Stomach (tissue), 8 donors: ENCODE measurements at regions not wholly inside any gene's neighbourhood (a gene's known extent, or its start where the extent isn't known, plus 50 kb on each side); places are given as distances from the start of the nearest gene placed in this dataset.

Experiments used
- DNase-seq, 2 donors: peaks; one replicate each; pipeline versions ENCODE4 v3.0.0 to v3.0.0-alpha.2; 2013 to 2019
- H3K27ac ChIP-seq, 5 donors: fragments of 200-600 bp in 4 of 5; sonication (generic) in 4 of 5; one replicate each; pipeline ENCODE4 v1.5.1; 2013 to 2019; ENCODE audit warnings: mild to moderate bottlenecking in 1 of 5, moderate library complexity in 1 of 5
- H3K27me3 ChIP-seq, 3 donors: fragments of 200-600 bp; sonication (generic); one replicate each; pipeline ENCODE4 v1.5.1; 2017 to 2019; ENCODE audit warnings: mixed run types in 1 of 3
- H3K36me3 ChIP-seq, 4 donors: fragments of 200-600 bp; sonication (generic); 1 replicate in 3 of 4; 2 replicates in 1 of 4; pipeline ENCODE4 v1.5.1; 2016 to 2019
- H3K4me1 ChIP-seq, 4 donors: fragments of 200-600 bp; sonication (generic); one replicate each; pipeline ENCODE4 v1.5.1; 2016 to 2019
- H3K4me3 ChIP-seq, 4 donors: fragments of 200-600 bp; sonication (generic) in 3 of 4; one replicate each; pipeline ENCODE4 v1.5.1; 2016 to 2019; ENCODE audit warnings: mild to moderate bottlenecking in 1 of 4
- H3K9me3 ChIP-seq, 4 donors: fragments of 200-600 bp; sonication (generic); one replicate each; pipeline ENCODE4 v1.5.1; 2016 to 2019
- CTCF ChIP-seq, 7 experiments: fragments of 450-650 bp in 4 of 7; fragments of 200-600 bp in 3 of 7; sonication (generic) in 3 of 7; IDR thresholded peaks; one replicate each; pipeline ENCODE4 v1.5.1; 2016 to 2019; ENCODE audit warnings: antibody characterized with exemption in 7 of 7, control low read depth in 2 of 7, mild to moderate bottlenecking in 1 of 7
- EP300 ChIP-seq: sonication (generic); formaldehyde crosslinking; IDR thresholded peaks from one replicate; pipeline ENCODE4 v1.6.1; 2017; ENCODE audit warnings: antibody characterized with exemption
- POLR2A ChIP-seq, 4 donors: fragments of 450-650 bp; IDR thresholded peaks; one replicate each; pipeline ENCODE4 v1.6.1; 2016; ENCODE audit warnings: antibody characterized with exemption in 4 of 4, control low read depth in 2 of 4, mild to moderate bottlenecking in 1 of 4, moderate library complexity in 1 of 4
- POLR2AphosphoS5 ChIP-seq, 3 donors: sonication (generic); formaldehyde crosslinking; IDR thresholded peaks; one replicate each; pipeline ENCODE4 v1.6.1; 2016; ENCODE audit warnings: antibody characterized with exemption in 3 of 3
- WGBS, 5 donors: extraction: QIAGEN DNeasy Blood & Tissue Kit in 3 of 5; methylation state at CpG; one replicate each; pipeline versions ENCODE4 v1.1.5 to v1.1.7; 2013 to 2018; 5-methylcytosine and 5-hydroxymethylcytosine counted together
- intact Hi-C: fragments of 100-400 bp; cut with DNase I; formaldehyde crosslinking; loops from one replicate; pipeline ENCODE4 v1.15.1; 2023; ENCODE audit warnings: low total_unique reads
- donor health status: healthy with polysubstance abuse.
- donor health status: Bipolar disorder and iron deficiency.
- donor health status: healthy.

DNA sequence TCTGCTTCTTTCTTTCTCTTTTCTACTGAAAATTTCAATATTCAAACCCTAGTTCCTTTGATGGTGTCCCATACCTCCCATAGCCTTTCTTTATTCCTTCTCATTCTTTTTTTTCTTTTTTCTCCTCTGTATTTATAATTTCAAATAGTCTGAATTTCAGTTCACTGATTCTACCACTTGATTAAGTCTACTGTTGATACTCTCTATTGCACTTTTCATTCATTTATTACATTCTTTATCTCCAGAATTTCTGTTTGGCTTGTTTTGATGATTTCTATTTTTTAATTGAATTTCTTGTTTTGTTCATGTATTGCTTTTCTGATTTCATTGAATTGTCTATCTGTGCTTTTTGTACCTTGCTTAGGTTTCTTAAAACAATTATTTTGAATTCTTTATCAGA lies 111.9 kb upstream of the VRK2 start:
- Histone ChIP-seq H3K27ac (no peak overlapping the region), H3K36me3 (no peaks in the 10 kb centered on the region), H3K4me3 (no peak overlapping the region), H3K9me3 (peaks cover 0 to 25% (median 23%) of the 10 kb centered on the region in 4 donors), H3K27me3 (no peaks in the 10 kb centered on the region), H3K4me1 (no peaks in the 10 kb centered on the region)
- intact Hi-C loops: no loop called here
- TF ChIP-seq EP300 (no peak), POLR2AphosphoS5 (IDR thresholded peaks at IDR 0.05) (no peak)
- DNase-seq: no peak

- Histone ChIP-seq H3K27ac (no peak overlapping the region), H3K4me3 (no peak overlapping the region), H3K4me1 (no peaks in the 10 kb centered on the region), H3K36me3 (no peaks in the 10 kb centered on the region), H3K27me3 (no peaks in the 10 kb centered on the region), H3K9me3 (peaks cover 0 to 21% (median 19%) of the 10 kb centered on the region in 4 donors)
- intact Hi-C loops: no loop called here
- TF ChIP-seq CTCF (IDR thresholded peaks at IDR 0.05): no peak
- no peak for TF ChIP-seq EP300
- no peak for TF ChIP-seq POLR2A (IDR thresholded peaks at IDR 0.05)
- TF ChIP-seq POLR2AphosphoS5 (IDR thresholded peaks at IDR 0.05): no peak
- no peak for DNase-seq
- 65 to 81% (median 77%) methylated on average over 1 of the region's 1 CpG for WGBS, 5 donors
Observed at GRCh38 chr2:57936216-57936615, 110.4 kb upstream of the VRK2 start.

DNA sequence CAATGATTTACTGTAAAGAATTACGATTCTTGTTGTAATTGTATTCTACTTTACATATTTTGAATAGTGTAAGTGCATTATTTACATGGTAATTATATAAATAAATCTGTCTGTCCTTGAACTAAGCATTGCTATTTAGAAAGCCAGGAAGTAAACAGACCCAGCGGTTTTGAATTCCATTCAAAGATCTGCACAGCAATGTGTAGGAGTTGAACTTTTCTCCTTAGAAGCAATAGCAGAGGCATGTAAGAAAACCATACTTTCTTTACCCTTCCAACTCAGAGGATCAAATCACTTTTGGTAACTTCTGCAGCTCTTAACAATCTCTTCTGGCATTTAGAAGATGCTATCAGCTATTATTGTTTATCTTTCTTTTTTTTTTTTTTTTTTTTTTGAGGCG lies 109.2 kb upstream of the VRK2 start:
- WGBS, 5 donors: 45 to 76% (median 61%) methylated on average over 3 of the region's 3 CpGs
- Histone ChIP-seq H3K36me3 (no peaks in the 10 kb centered on the region), H3K4me1 (no peaks in the 10 kb centered on the region), H3K27me3 (no peaks in the 10 kb centered on the region), H3K9me3 (peaks cover 0 to 21% (median 19%) of the 10 kb centered on the region in 4 donors), H3K27ac (no peak overlapping the region), H3K4me3 (no peak overlapping the region)
- TF ChIP-seq EP300: no peak
- TF ChIP-seq CTCF (IDR thresholded peaks at IDR 0.05): no peak
- TF ChIP-seq POLR2AphosphoS5 (IDR thresholded peaks at IDR 0.05): no peak
- TF ChIP-seq POLR2A (IDR thresholded peaks at IDR 0.05): no peak
- no peak for DNase-seq
- intact Hi-C loops: no loop called here

DNA sequence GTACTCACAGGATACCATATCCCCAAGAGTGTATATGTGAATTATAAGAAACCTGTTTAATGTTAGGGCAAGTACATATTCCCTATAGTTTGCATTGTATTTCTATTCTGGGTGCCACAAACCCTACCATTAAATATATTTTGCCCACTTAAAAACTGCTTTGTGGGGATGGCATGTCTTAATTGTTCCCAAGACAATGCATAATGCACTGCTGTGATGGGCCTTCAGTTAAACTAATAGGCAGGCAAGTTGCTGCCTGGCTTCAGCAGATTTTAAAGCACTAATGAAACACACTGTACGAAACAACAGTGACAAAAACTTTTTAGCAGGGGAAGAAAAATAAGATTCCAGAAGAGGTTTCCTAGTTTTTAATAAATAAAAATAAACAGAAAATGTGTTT lies 104.8 kb upstream of the VRK2 start:
- H3K4me3 ChIP-seq: no peak overlapping the region
- no peak for DNase-seq
- intact Hi-C loops: no loop called here
- H3K4me1 ChIP-seq: no peaks in the 10 kb centered on the region
- H3K27ac ChIP-seq: no peak overlapping the region
- H3K9me3 ChIP-seq: no peaks in the 10 kb centered on the region
- 85 to 100% (median 95%) methylated on average over 1 of the region's 1 CpG for WGBS, 5 donors
- H3K36me3 ChIP-seq: no peaks in the 10 kb centered on the region
- no peaks in the 10 kb centered on the region for H3K27me3 ChIP-seq
- TF ChIP-seq EP300 (no peak), POLR2AphosphoS5 (IDR thresholded peaks at IDR 0.05) (no peak), CTCF (IDR thresholded peaks at IDR 0.05) (no peak), POLR2A (IDR thresholded peaks at IDR 0.05) (no peak)

DNA sequence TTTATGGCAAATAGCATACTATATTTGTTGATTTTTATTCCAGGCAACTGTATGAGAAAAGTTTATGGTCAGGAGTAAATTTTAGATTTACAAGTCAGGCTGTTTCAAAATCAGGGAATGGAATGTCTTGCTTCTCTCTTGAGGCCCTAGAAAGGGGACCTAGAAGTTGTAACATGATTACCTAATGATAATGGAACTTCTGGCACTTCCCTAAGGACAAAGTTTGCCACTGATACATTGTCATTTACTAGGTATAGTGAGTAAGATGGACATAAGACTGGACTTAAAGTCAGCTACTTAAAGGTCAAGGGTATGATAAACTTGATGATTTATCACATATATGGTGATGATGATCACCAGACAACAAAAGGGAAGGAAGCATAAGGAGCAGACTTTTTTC lies 103.3 kb upstream of the VRK2 start:
- intact Hi-C loops: no loop called here
- Histone ChIP-seq H3K9me3 (no peaks in the 10 kb centered on the region), H3K36me3 (no peaks in the 10 kb centered on the region), H3K27ac (no peak overlapping the region), H3K4me3 (no peak overlapping the region), H3K4me1 (no peaks in the 10 kb centered on the region), H3K27me3 (no peaks in the 10 kb centered on the region)
- DNase-seq: no peak
- TF ChIP-seq EP300 (no peak), CTCF (IDR thresholded peaks at IDR 0.05) (no peak), POLR2AphosphoS5 (IDR thresholded peaks at IDR 0.05) (no peak), POLR2A (IDR thresholded peaks at IDR 0.05) (no peak)
